ENCODE measurements at regions not wholly inside any gene's neighbourhood (a gene's known extent, or its start where the extent isn't known, plus 50 kb on each side); places are given as distances from the start of the nearest gene placed in this dataset.

DNA sequence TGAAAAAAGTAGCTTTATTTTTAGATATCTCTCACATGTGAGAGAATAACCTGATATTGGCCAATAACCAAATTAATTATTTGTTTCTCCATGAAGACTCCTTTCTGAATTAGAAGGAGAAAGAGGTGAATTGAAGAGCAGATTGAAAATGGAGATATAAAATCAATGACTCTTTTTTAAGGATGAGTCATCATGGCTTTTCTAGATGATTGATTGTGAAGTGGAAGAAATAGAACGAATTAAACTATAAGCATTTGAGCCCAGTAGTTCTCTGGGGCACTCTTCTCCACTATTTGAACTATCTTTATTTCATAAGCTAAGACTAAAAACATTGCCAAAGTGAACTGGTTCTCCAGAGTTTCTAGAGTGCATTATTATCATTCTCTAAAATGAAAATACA, 137.2 kb upstream of the EDNRA start:
- TF ChIP-seq, protein P1, sequence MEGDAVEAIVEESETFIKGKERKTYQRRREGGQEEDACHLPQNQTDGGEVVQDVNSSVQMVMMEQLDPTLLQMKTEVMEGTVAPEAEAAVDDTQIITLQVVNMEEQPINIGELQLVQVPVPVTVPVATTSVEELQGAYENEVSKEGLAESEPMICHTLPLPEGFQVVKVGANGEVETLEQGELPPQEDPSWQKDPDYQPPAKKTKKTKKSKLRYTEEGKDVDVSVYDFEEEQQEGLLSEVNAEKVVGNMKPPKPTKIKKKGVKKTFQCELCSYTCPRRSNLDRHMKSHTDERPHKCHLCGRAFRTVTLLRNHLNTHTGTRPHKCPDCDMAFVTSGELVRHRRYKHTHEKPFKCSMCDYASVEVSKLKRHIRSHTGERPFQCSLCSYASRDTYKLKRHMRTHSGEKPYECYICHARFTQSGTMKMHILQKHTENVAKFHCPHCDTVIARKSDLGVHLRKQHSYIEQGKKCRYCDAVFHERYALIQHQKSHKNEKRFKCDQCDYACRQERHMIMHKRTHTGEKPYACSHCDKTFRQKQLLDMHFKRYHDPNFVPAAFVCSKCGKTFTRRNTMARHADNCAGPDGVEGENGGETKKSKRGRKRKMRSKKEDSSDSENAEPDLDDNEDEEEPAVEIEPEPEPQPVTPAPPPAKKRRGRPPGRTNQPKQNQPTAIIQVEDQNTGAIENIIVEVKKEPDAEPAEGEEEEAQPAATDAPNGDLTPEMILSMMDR (IDR thresholded peaks at IDR 0.05) = no peak
- no peak for TF ChIP-seq POLR2A (IDR thresholded peaks at IDR 0.05)
